H1 (cell line): ENCODE measurements at regions not wholly inside any gene's neighbourhood (a gene's known extent, or its start where the extent isn't known, plus 50 kb on each side); places are given as distances from the start of the nearest gene placed in this dataset.

Experiments used
- ASH2L ChIP-seq: fragments of 200-600, 300-600 bp; sonication (generic); IDR thresholded peaks from one replicate; pipeline ENCODE4 v1.7.1; 2017; ENCODE audit warnings: low read length
- SP1 ChIP-seq: IDR thresholded peaks from 2 replicates; pipeline ENCODE4 v1.6.1; 2011; ENCODE audit warnings: low read depth, low read length

DNA sequence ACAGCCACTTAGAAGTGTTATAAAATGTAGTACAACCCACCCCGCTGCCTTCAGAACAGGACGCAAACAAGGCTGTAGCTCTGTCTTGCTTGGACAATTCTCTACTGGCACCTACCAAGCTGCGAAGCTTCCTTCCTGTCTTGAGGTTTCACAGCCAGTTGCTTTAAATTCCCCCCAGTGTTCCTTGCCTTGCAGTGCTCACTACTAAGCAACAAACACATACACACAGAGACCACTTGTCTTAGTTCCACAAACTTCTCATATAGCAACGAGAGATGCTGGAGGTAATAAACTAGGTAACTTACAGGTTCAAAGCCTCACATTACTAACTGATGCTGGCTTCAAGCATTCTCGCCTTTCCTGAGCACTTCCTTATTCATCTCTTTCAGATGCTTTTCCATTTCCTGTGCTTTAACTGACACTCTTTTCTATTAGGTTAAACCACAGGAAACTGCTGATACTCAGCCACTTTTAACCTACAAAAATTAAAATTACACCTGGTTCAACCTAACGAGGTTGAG lies 91.5 kb upstream of the PTGDR start:
- no peak for TF ChIP-seq SP1
- TF ChIP-seq ASH2L = no peak
